Tibial nerve (tissue), 3 donors: ENCODE measurements at regions not wholly inside any gene's neighbourhood (a gene's known extent, or its start where the extent isn't known, plus 50 kb on each side); places are given as distances from the start of the nearest gene placed in this dataset.

Source experiments
- POLR2A ChIP-seq, 2 donors: fragments of 450-650 bp; IDR thresholded peaks; one replicate each; pipeline ENCODE4 v1.6.1; 2017; ENCODE audit warnings: antibody characterized with exemption in 2 of 2, mild to moderate bottlenecking in 2 of 2, moderate library complexity in 2 of 2
- TF ChIP-seq, protein P1 (sequence below), 5 experiments: fragments of 200-600 bp in 3 of 5; fragments of 450-650 bp in 2 of 5; sonication (generic) in 3 of 5; IDR thresholded peaks; one replicate each; pipeline ENCODE4 v1.5.1; 2016 to 2019; ENCODE audit warnings: antibody characterized with exemption in 5 of 5, mild to moderate bottlenecking in 3 of 5, moderate library complexity in 2 of 5

DNA sequence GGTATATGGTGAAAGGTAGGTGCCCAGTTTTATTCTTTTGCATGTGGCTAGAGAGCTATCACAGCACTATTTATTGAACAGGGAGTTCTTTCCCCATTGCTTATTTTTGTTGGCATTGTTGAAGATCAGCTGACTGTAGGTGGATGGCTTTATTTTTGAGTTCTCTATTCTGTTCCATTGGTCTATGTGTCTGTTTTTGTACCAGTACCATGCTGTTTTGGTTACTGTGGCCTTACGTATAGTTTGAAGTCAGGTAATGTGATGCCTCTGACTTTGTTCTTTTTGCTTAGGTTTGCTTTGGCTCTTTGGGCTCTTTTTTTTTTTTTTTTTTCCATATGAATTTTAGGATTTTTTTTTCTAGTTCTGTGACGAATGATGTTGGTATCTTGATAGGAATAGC, 139.2 kb upstream of the CTNNB1 start:
- TF ChIP-seq, protein P1, sequence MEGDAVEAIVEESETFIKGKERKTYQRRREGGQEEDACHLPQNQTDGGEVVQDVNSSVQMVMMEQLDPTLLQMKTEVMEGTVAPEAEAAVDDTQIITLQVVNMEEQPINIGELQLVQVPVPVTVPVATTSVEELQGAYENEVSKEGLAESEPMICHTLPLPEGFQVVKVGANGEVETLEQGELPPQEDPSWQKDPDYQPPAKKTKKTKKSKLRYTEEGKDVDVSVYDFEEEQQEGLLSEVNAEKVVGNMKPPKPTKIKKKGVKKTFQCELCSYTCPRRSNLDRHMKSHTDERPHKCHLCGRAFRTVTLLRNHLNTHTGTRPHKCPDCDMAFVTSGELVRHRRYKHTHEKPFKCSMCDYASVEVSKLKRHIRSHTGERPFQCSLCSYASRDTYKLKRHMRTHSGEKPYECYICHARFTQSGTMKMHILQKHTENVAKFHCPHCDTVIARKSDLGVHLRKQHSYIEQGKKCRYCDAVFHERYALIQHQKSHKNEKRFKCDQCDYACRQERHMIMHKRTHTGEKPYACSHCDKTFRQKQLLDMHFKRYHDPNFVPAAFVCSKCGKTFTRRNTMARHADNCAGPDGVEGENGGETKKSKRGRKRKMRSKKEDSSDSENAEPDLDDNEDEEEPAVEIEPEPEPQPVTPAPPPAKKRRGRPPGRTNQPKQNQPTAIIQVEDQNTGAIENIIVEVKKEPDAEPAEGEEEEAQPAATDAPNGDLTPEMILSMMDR (IDR thresholded peaks at IDR 0.05): no peak
- TF ChIP-seq POLR2A (IDR thresholded peaks at IDR 0.05): no peak
